ENCODE measurements at regions not wholly inside any gene's neighbourhood (a gene's known extent, or its start where the extent isn't known, plus 50 kb on each side); places are given as distances from the start of the nearest gene placed in this dataset.

DNA sequence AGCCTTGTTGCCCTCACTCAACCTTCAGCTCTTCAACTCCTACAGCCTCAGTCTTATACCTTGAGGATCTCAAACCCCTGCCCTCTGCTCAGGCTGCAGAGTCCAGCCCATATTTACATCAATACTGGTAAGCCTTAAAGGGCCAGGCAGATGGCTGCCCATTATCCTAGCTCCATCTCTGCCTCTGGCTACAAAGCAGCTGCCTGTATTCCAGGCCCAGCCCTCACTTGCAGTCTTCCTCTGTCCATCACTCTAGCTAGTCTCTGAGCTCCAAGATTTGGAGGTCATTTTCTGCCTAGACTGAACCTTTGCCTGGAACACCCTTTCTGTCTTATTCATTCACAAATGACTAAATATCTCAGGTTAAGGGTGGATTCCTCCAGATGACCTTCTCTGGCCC lies 50.2 kb upstream of the GALNT10 start:
- TF ChIP-seq, protein P1, sequence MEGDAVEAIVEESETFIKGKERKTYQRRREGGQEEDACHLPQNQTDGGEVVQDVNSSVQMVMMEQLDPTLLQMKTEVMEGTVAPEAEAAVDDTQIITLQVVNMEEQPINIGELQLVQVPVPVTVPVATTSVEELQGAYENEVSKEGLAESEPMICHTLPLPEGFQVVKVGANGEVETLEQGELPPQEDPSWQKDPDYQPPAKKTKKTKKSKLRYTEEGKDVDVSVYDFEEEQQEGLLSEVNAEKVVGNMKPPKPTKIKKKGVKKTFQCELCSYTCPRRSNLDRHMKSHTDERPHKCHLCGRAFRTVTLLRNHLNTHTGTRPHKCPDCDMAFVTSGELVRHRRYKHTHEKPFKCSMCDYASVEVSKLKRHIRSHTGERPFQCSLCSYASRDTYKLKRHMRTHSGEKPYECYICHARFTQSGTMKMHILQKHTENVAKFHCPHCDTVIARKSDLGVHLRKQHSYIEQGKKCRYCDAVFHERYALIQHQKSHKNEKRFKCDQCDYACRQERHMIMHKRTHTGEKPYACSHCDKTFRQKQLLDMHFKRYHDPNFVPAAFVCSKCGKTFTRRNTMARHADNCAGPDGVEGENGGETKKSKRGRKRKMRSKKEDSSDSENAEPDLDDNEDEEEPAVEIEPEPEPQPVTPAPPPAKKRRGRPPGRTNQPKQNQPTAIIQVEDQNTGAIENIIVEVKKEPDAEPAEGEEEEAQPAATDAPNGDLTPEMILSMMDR (IDR thresholded peaks at IDR 0.05; ENCODE audit: extremely low read depth, missing control alignments): no peak
- no peak for DNase-seq (ENCODE audit: low spot score)
